K562 (cell line): ENCODE measurements at regions not wholly inside any gene's neighbourhood (a gene's known extent, or its start where the extent isn't known, plus 50 kb on each side); places are given as distances from the start of the nearest gene placed in this dataset.
"Not testable (repeated sequence)": the region's sequence is repeated elsewhere in the genome, so short reads cannot be mapped to it uniquely, and the experiment has no call there.

Experiments used
- ATAC-seq: fragments of 200-7000 bp; cut with Tn5 transposase; 3 replicates; pipeline ENCODE4 v1.9.1; 2020; ENCODE audit warnings: moderate library complexity
- BruUV-seq: library from RNA; stranded (reverse); fragments of 400-500 nt; replicated peaks from 2 replicates; lab custom pipeline; 2021; lab: Mats Ljungman, UMichigan
- CTCF ChIA-PET: fragments of 300-600 bp; formaldehyde crosslinking; extraction: SDS; loops from one replicate; lab custom pipeline; 2021; ENCODE audit warnings: low intra/inter-chr PET ratio; lab: Yijun Ruan, JAX
- POLR2A ChIA-PET: fragments of 300-600, 350-650 bp; sonication (Branson Sonifier 250); formaldehyde crosslinking; extraction: SDS; loops from one replicate; lab custom pipeline; 2021; ENCODE audit warnings: antibody characterized with exemption, inconsistent platforms; lab: Yijun Ruan, JAX
- DNase-seq, 4 experiments: peaks; one replicate each; pipeline versions ENCODE4 v3.0.0 to v3.0.0-alpha.2; 2011 to 2018; ENCODE audit warnings: low spot score in 3 of 4, mixed read lengths in 3 of 4; ENCODE audit errors: extremely low read depth in 1 of 4
- FAIRE-seq: peaks from 2 replicates; lab custom pipeline; 2011; peaks lifted over from hg19 to GRCh38; lab: Jason Lieb, UNC
- H2AFZ ChIP-seq: 2 replicates; pipeline ENCODE4 v1.6.0; 2011; ENCODE audit warnings: low read depth, low read length, control low read depth, inconsistent platforms
- H3K27ac ChIP-seq: fragments of 200-600 bp; 3 replicates; pipeline ENCODE4 v1.8.0; 2011; ENCODE audit warnings: low read depth, mild to moderate bottlenecking, control low read depth, inconsistent platforms, low read length, moderate library complexity, mixed read lengths; ENCODE audit errors: extremely low read depth
- H3K27me3 ChIP-seq, 2 experiments: fragments of 300-600 bp in 1 of 2; 2 replicates in 1 of 2; 3 replicates in 1 of 2; pipeline versions ENCODE4 v1.6.0 to v1.8.0; 2011; ENCODE audit warnings: inconsistent platforms in 2 of 2, low read length in 2 of 2, mild to moderate bottlenecking in 1 of 2, mixed read lengths in 1 of 2, moderate library complexity in 1 of 2; ENCODE audit not compliant: control insufficient read depth in 2 of 2, insufficient read depth in 2 of 2
- H3K36me3 ChIP-seq: fragments of 300-600 bp; 3 replicates; pipeline ENCODE4 v1.8.0; 2011; ENCODE audit warnings: mild to moderate bottlenecking, low read length, inconsistent platforms; ENCODE audit not compliant: control insufficient read depth, insufficient read depth
- H3K4me1 ChIP-seq, 2 experiments: fragments of 200-600 bp in 1 of 2; replicated peaks in 1 of 2; 2 replicates in 1 of 2; 3 replicates in 1 of 2; pipeline versions ENCODE4 v1.5.1 to v1.8.0; 2011; ENCODE audit warnings: inconsistent platforms in 2 of 2, low read length in 2 of 2, mild to moderate bottlenecking in 1 of 2, mixed read lengths in 1 of 2, moderate library complexity in 1 of 2; ENCODE audit not compliant: control insufficient read depth in 2 of 2, insufficient read depth in 2 of 2
- H3K4me2 ChIP-seq: 2 replicates; pipeline ENCODE4 v1.6.1; 2011; ENCODE audit warnings: low read length, control low read depth, inconsistent platforms, mixed read lengths; ENCODE audit not compliant: insufficient read depth
- H3K4me3 ChIP-seq: fragments of 200-600 bp; sonication (generic), shearing (Covaris generic); 2 replicates; pipeline ENCODE4 v1.5.1; 2016; ENCODE audit warnings: control low read depth, inconsistent platforms
- H3K79me2 ChIP-seq: fragments of 200-600 bp; 3 replicates; pipeline ENCODE4 v1.8.0; 2011; ENCODE audit warnings: low read length, inconsistent platforms; ENCODE audit not compliant: control insufficient read depth, insufficient read depth
- H3K9ac ChIP-seq, 2 experiments: 2 replicates each; pipeline versions ENCODE4 v1.6.0 to v1.6.1; 2011; ENCODE audit warnings: low read depth in 2 of 2, low read length in 2 of 2, control low read depth in 1 of 2, inconsistent platforms in 1 of 2, mild to moderate bottlenecking in 1 of 2, mixed read lengths in 1 of 2; ENCODE audit not compliant: insufficient read depth in 1 of 2
- H3K9me1 ChIP-seq: one replicate; pipeline ENCODE4 v1.6.0; 2011; ENCODE audit warnings: inconsistent platforms, mild to moderate bottlenecking, low read length, moderate library complexity; ENCODE audit not compliant: control insufficient read depth, insufficient read depth
- H3K9me3 ChIP-seq: replicated peaks from 2 replicates; pipeline ENCODE4 v1.5.1; 2011; ENCODE audit warnings: low read depth, low read length, inconsistent platforms; ENCODE audit not compliant: control insufficient read depth, insufficient read depth
- H4K20me1 ChIP-seq: replicated peaks from 2 replicates; pipeline ENCODE4 v1.6.1; 2011; ENCODE audit warnings: low read length, inconsistent platforms, mixed read lengths; ENCODE audit not compliant: control insufficient read depth, insufficient read depth
- ARID1B ChIP-seq: fragments of 450-650 bp; IDR thresholded peaks from 2 replicates; pipeline ENCODE4 v1.6.1; 2016; ENCODE audit warnings: antibody characterized with exemption, mild to moderate bottlenecking, inconsistent platforms
- CEBPG ChIP-seq, 3 experiments: fragments of 200-800 bp in 1 of 3; sonication (Bioruptor generic) in 1 of 3; sonication (generic) in 1 of 3; formaldehyde crosslinking in 1 of 3; IDR thresholded peaks in 2 of 3; conservative IDR thresholded peaks in 1 of 3; 2 replicates each; pipeline versions ENCODE4 v1.6.1 to v1.8.0; 2016 to 2022; ENCODE audit warnings: missing compliant biosample characterization in 2 of 3, missing genetic modification characterization in 2 of 3, mild to moderate bottlenecking in 1 of 3, missing genetic modification reagents in 1 of 3
- DDX20 ChIP-seq: fragments of 450-650 bp; IDR thresholded peaks from 2 replicates; pipeline ENCODE4 v1.6.1; 2016; ENCODE audit warnings: missing genetic modification characterization, low read depth, mild to moderate bottlenecking, missing compliant biosample characterization, moderate library complexity
- DPF2 ChIP-seq: fragments of 450-650 bp; IDR thresholded peaks from 2 replicates; pipeline ENCODE4 v1.6.1; 2016
- FOSL1 ChIP-seq: fragments of 200-800 bp; sonication (Bioruptor generic); conservative IDR thresholded peaks from 2 replicates; pipeline ENCODE4 v1.6.1; 2016; ENCODE audit warnings: missing genetic modification characterization, missing compliant biosample characterization
- JUND ChIP-seq, 2 experiments: IDR thresholded peaks; 2 replicates in 1 of 2; 3 replicates in 1 of 2; pipeline ENCODE4 v1.6.1; 2011; ENCODE audit warnings: borderline replicate concordance in 2 of 2, low read depth in 2 of 2, low read length in 2 of 2, improper control_type of control experiment in 1 of 2, missing biosample characterization in 1 of 2, missing genetic modification characterization in 1 of 2, missing genetic modification reagents in 1 of 2
- KDM1A ChIP-seq, 2 experiments: fragments of 450-650 bp; IDR thresholded peaks; 2 replicates each; pipeline ENCODE4 v1.6.1; 2016; ENCODE audit warnings: mild to moderate bottlenecking in 2 of 2
- NR2C1 ChIP-seq, 2 experiments: fragments of 450-650 bp; IDR thresholded peaks; 2 replicates each; pipeline ENCODE4 v1.6.1; 2017; ENCODE audit warnings: mild to moderate bottlenecking in 2 of 2, antibody characterized with exemption in 1 of 2, inconsistent platforms in 1 of 2, missing compliant biosample characterization in 1 of 2, missing genetic modification characterization in 1 of 2
- PTTG1 ChIP-seq: fragments of 450-650 bp; IDR thresholded peaks from 2 replicates; pipeline ENCODE4 v1.6.1; 2016; ENCODE audit warnings: low read depth, mild to moderate bottlenecking, missing genetic modification characterization, missing compliant biosample characterization
- RCOR1 ChIP-seq, 2 experiments: IDR thresholded peaks; 2 replicates each; pipeline ENCODE4 v1.6.1; 2012; ENCODE audit warnings: low read depth in 2 of 2, low read length in 2 of 2, borderline replicate concordance in 1 of 2, improper control_type of control experiment in 1 of 2
- TRIM24 ChIP-seq, 2 experiments: fragments of 450-650 bp; IDR thresholded peaks; 2 replicates each; pipeline ENCODE4 v1.6.1; 2016
- ZNF592 ChIP-seq: fragments of 450-650 bp; IDR thresholded peaks from 2 replicates; pipeline ENCODE4 v1.6.1; 2017; ENCODE audit warnings: antibody characterized with exemption, mild to moderate bottlenecking
- ZNF79 ChIP-seq: fragments of 250-450 bp; sonication (Bioruptor Pico); IDR thresholded peaks from 2 replicates; pipeline ENCODE4 v1.4.0; 2020; ENCODE audit warnings: low read depth, mild to moderate bottlenecking, moderate library complexity
- WGBS: fragments of 100-300 bp; shearing (Covaris generic); methylation state at CpG from one replicate; pipeline ENCODE4 v1.1.6; 2016; ENCODE audit warnings: low coverage, mixed read lengths; ENCODE audit not compliant: insufficient coverage; ENCODE audit errors: missing lambda C conversion rate; 5-methylcytosine and 5-hydroxymethylcytosine counted together
- in situ Hi-C: fragments of 300-500 bp; cut with MboI; formaldehyde crosslinking; loops from 4 replicates; pipeline ENCODE4 v1.15.0; 2018; ENCODE audit warnings: inconsistent platforms, mixed read lengths
- intact Hi-C: fragments of 100-400 bp; cut with micrococcal nuclease; formaldehyde crosslinking; loops from 2 replicates; pipeline ENCODE4 v1.14.2; 2022

DNA sequence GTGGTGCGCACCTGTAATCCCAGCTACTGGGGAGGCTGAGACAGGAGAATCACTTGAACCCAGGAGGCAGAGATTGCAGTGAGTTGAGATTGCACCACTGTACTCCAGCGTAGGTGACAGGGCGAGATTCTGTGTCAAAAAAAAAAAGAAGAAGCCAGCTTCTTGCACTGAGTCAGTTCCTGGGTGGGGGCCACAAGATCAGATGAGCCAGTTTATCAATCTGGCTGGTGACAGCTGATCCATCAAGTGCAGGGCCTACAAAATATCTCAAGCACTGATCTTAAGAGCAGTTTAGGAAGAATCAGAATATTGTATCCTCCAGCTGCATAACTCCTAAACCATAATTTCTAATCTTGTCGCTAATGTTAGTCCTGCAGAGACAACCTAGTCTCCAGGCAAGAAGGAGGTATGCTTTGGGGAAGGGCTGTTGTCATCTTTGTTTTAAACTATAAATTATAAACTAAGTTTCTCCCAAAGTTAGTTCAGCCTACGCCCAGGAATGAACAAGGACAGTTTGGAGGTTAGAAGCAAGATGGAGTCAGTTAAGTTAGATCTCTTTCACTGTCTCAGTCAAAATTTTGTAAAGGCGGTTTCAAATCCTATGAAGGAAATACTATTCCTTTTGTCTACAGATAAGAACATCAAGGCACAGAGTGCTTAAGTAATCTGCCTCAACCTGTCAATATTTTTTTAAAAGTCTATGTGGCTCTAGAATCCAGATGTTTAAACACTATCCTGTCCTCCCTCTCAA lies 139.0 kb upstream of the NUDT4 start:
- 50% methylated on average over 6 of the region's 6 CpGs for WGBS
- ATAC-seq; DNase-seq; H3K27ac ChIP-seq; BruUV-seq; H3K9ac ChIP-seq; H3K4me3 ChIP-seq; H4K20me1 ChIP-seq; H3K9me1 ChIP-seq; intact Hi-C loops; FAIRE-seq; H3K27me3 ChIP-seq; H3K4me2 ChIP-seq; POLR2A ChIA-PET; in situ Hi-C loops; CTCF ChIA-PET; H3K9me3 ChIP-seq; H3K79me2 ChIP-seq; H3K36me3 ChIP-seq; H2AFZ ChIP-seq; TF ChIP-seq NR2C1 (IDR thresholded peaks at IDR 0.05); CEBPG (CRISPR knock-in tag; IDR thresholded peaks at IDR 0.05); JUND (tag; IDR thresholded peaks at IDR 0.05; ENCODE audit: borderline replicate concordance, low read depth, low read length): not testable (repeated sequence)
- peaks cover 5 to 24% of the 10 kb centered on the region in 2 experiments; a peak in 3 of 5 replicates for H3K4me1 ChIP-seq
- TF ChIP-seq NR2C1 (tag; IDR thresholded peaks at IDR 0.05) (0 out of 2 replicates have a peak, but pooled peaks have one; percentile 43), KDM1A (IDR thresholded peaks at IDR 0.05) (peak; percentile 16 to 32; a peak in 1 of 4 replicates), DPF2 (0 out of 2 replicates have a peak, but pooled peaks have one; percentile 22), ZNF592 (0 out of 2 replicates have a peak, but pooled peaks have one; percentile 36), DDX20 (tag) (0 out of 2 replicates have a peak, but pooled peaks have one; percentile 55), ZNF79 (CRISPR knock-in tag) (peak; percentile 34; the same call in 1 of the 2 replicates), PTTG1 (tag) (0 out of 2 replicates have a peak, but pooled peaks have one; percentile 52), FOSL1 (tag) (peak; percentile 59), TRIM24 (IDR thresholded peaks at IDR 0.05) (peak in 1 of 2 experiments; percentile 22; a peak in 1 of 4 replicates), RCOR1 (IDR thresholded peaks at IDR 0.05; ENCODE audit: borderline replicate concordance in 1 of 2, low read depth in 2 of 2, low read length in 2 of 2) (peak in 1 of 2 experiments; percentile 21; a peak in 1 of 4 replicates), ARID1B (peak; percentile 17; the same call in 1 of the 2 replicates), CEBPG (tag; conservative IDR thresholded peaks at IDR 0.05 in 1 of 2, IDR thresholded peaks at IDR 0.05 in 1 of 2) (0 out of 4 replicates have a peak, but pooled peaks of 1 of the 2 experiments have one; percentile 7), JUND (IDR thresholded peaks at IDR 0.05; ENCODE audit: borderline replicate concordance, low read depth, low read length) (peak; percentile 50; the same call in 1 of the 2 replicates)
